Stimulated activated CD4-positive, alpha-beta T cell treated with anti-CD3 and anti-CD28 coated beads, Interleukin-15, amount 100 ng/mL, for 48 hours (primary cell): ENCODE measurements at regions not wholly inside any gene's neighbourhood (a gene's known extent, or its start where the extent isn't known, plus 50 kb on each side); places are given as distances from the start of the nearest gene placed in this dataset.
"Not testable (repeated sequence)": the region's sequence is repeated elsewhere in the genome, so short reads cannot be mapped to it uniquely, and the experiment has no call there.

ENCODE experiments used
- DNase-seq, 2 donors: peaks; one replicate each; pipeline ENCODE4 v3.0.0-alpha.2; 2020; ENCODE audit warnings: low read depth in 2 of 2

GRCh38 chr6:167735084-167735950 lies 91.4 kb upstream of the AFDN start:
- no peak for DNase-seq

DNA sequence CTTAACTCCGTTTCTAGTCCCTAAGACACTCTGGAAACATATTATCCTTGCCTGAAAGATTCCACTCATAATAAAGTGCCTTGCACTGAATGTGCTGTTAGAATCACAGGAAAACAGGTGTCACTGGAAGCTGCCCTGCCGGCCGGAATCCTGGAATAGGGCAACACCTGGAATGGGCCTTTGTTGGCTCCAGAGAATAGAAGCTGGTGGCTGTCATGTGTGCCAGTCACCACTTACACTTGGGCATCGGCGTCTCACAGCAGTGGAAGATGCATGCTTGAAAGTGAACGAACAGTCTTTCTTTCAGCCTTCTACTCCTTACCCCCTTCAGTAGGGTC lies 90.8 kb upstream of the AFDN start:
- no peak for DNase-seq

DNA sequence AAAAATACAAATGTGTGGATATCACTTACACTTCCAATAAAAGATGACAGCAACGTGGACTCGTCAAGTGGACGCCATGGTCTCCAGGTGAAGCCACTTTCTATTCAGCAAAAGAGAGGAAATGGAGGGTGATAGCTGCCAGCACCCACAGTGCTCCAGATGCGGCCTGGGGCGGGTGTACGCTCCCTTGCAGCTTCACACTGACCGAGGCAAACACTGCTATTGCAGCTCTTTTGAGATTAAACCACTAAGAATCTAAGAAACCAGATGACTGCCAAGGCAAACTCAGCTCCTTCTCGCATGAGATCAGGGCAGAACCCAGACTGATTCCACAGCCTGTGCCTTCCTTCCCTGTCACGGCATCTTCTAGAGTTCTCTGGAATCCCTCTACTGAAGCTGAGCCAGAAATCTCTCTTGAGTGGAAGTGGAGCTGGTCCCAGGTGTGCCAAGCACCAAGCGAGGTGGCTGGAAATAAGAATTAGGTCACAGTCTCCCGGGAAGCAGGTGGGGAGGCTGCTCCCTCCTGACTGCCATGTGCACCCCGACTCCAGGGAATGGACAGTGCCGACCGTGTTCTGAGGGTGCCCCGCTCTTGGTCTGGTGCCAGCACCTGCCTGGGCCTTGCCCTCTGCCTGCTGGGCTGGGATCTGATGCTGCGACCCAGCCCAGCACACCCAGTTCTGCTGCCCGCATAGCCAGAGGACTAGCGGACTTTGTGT lies 90.1 kb upstream of the AFDN start:
- DNase-seq = no peak

DNA sequence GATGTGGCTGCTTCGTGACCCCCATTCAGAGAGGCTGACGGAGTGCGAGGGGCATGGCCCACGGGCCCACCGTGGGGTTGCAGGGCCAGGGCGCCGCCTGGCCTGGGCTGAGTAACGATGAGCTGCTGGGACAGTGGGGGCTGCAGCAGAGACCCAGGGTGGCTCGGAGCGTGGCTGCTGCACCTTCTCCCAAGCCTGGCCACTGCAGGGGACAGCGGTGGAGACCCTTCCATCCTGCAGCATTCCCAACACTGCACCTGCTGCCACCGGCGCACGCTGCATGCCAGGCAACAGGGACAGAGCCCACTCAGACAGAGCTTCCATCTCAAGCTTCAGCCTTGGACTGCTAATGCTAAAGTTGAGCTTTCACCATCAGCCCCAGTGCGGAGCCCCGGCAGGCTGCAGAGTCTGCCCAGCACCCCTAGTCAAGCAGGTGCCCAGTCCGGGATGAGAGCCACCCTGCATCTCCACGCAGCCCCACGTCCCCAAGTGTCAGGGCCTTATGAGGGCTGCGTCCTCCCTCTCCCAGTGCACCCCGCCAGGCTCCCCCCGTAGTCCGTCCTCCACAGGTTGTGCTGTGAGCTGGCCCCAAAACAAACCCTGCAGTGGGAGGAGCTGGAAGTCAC lies 89.4 kb upstream of the AFDN start:
- no peak for DNase-seq

DNA sequence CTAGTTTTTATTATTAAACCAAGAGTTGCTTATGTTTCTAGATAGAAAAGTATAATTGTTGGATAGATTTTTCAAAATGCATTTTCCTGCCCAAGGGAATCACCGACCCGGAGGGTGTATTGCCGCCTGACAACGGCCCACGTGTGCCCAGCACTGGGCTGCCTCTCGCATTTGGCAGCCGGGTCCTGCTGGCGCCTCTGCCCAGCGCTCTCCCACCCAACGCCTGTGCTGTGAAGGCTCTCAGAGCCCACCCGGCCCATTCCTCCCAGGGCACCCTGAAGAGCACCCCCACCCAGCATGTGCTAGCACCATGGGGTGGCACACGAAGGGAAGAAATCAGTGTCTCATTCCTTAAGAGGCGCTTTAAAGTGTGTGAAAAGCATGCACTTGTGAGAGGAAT lies 88.3 kb upstream of the AFDN start:
- DNase-seq = no peak

DNA sequence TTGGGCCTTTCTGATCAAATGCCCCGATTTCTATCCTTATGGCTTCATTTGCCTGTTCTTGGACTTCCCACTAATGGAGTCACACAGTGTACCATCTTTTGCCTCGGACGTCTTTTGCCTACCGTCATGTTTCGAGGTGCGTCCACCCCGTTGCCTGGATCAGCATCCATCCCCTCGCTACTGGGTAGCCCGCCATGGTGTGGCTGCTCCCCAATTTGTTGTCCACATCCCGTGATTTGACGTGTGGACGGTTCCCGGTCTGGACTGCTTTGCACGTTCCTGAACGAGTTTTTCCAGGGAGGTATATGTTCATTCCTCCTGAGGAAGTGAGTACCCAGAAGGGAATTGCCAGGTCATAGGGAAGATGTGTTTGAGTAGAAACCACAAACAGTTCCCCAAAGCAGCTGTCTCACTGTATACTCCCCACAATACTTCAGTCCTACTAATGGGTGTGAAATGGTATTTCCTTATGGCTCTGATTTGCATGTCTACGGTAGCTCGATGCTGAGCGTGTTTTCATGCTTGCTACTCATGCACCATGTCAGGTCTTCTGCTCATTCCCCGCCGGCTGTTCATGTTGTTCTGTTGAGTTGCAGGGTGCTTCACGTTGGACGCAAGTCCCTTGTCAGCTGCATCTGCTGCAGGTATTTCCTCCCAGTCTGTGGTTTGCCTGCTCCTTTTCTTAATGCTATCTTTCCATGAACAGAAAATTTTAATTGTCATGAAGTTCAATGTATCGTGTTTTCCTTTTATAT lies 86.8 kb upstream of the AFDN start:
- no peak for DNase-seq

- DNase-seq = no peak
Observed at GRCh38 chr6:167742719-167743303, 83.9 kb upstream of the AFDN start.

DNA sequence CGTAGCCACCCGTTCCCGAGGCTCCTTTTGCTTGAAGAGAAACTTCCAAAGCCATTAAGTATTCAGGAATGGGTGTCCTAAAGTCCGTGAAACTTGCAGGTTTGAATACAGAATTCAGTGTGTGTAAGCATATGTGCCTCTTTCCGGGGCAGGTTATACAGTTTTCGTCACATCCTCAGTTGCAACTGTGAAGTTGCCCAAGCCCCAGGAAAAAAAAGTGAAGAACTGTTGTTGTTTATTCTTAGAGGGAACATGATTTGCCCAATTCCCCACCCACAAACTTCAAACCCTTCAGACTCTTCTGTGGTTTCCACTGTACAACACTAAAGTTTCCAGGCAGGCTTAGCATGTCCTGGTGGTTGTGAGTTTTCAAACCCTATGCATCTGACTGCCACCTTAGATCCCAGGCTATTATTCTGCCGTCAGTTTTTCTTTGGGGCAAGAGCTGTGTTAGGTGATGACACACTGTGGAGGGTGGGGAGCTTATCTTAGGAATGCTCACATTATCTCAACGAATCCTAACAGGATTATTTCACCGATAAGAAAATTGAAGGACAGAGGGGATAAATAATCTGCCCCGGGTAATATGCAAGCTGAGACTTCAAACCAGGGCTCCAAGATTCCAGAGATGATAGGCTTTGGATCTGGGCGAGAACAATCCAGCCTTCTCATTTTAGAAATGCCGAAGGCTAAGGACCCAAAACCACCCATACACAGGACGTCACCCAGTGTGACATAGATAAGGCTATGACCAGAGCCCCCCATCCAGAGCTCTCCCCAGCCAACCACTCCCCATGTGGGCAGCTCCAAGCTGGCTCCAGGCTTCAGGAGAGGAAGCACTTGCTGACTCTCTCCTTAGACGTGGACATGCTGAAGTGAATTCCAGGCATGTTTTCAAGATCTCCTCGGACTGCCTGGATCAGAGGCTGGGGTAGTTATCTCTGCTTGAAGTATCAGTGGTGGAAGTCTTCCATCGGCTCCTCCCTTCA lies 81.7 kb upstream of the AFDN start:
- no peak for DNase-seq

GRCh38 chr6:167745670-167746389 lies 80.9 kb upstream of the AFDN start:
- no peak for DNase-seq

GRCh38 chr6:167746390-167746907 lies 80.3 kb upstream of the AFDN start:
- DNase-seq = no peak

GRCh38 chr6:167746975-167747374 lies 79.7 kb upstream of the AFDN start:
- DNase-seq = no peak

- DNase-seq = no peak
Observed at GRCh38 chr6:167747645-167748044, 79.1 kb upstream of the AFDN start.

- DNase-seq = no peak
Observed at GRCh38 chr6:167748046-167748445, 78.7 kb upstream of the AFDN start.

DNA sequence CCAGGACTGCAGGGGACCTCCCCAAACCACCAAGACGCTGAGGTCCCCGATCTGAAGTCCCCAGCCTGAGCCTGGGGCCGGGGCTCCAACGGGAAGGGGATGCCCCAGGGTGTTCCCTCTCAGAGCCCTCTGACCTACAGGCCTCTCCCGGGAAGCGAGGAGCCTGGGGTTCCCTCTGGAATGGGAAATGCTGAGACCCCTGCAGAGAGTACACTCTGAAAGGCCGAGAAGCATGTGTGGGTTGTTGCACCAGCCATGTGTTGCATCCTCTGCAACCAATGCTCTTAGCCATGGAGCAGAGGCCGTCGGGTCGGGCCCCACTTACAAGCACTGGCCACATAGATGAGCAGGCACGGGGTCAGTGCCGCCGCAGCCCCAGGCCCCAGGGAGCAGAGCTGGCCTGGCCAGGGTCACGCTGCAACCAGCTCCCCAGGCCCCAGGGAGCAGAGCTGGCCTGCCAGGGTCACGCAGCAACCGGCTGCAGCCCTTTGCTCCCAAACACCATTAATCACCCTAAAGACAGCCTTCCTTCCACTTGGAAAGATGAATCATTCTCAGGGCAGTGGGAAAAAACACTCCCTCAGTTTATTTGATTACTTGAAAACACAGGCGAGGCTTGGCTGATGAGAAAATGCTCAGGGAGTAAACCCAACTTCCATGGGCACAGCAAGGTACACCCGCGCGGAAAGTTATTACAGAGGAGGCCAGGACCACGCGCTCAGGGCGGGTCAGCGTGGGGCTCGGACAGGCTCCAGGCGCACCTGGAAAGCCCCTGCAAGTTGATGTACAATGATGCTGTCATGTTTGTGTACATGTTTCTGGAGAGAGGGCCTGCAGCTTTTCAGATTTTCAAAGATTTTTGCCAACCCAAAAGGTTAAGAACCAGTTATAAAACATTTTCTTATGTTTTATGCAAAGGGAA lies 78.0 kb upstream of the AFDN start:
- DNase-seq = no peak

GRCh38 chr6:167750956-167751358 lies 75.8 kb upstream of the AFDN start:
- DNase-seq = no peak

- no peak for DNase-seq
Observed at GRCh38 chr6:167751579-167752115, 75.1 kb upstream of the AFDN start.

DNA sequence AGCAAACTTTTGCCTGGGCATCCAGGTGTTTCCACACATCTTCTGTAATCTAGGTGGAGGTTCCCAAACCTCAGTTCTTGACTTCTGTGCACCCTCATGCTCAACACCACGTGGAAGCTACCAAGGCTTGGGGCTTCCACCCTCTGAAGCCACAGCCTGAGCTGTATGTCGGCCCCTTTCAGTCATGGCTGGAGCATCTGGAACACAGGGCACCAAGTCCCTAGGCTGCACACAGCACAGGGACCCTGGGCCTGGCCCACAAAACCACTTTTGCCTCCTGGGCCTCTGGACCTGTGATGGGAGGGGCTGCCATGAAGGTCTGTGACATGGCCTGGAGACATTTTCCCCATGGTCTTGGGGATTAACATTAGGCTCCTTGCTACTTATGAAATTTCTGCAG lies 73.4 kb upstream of the AFDN start:
- not testable (repeated sequence) for DNase-seq

GRCh38 chr6:167754691-167755090 lies 72.0 kb upstream of the AFDN start:
- DNase-seq = no peak
